H9 (cell line): ENCODE measurements at regions not wholly inside any gene's neighbourhood (a gene's known extent, or its start where the extent isn't known, plus 50 kb on each side); places are given as distances from the start of the nearest gene placed in this dataset.

Experiments used
- DNase-seq: peaks from one replicate; pipeline ENCODE4 v3.0.0-alpha.2; 2017
- H2AFZ ChIP-seq: one replicate; pipeline ENCODE4 v1.6.1; 2013; ENCODE audit warnings: mild to moderate bottlenecking, low read length, control low read depth, moderate library complexity
- H2AK5ac ChIP-seq: 2 replicates; pipeline ENCODE4 v1.6.1; 2013; ENCODE audit warnings: low read length, control low read depth, mixed read lengths; ENCODE audit not compliant: insufficient read length
- H2BK120ac ChIP-seq: one replicate; pipeline ENCODE4 v1.6.1; 2013; ENCODE audit warnings: low read depth, mild to moderate bottlenecking, low read length, control low read depth, inconsistent platforms; ENCODE audit not compliant: poor library complexity, severe bottlenecking
- H2BK12ac ChIP-seq: 2 replicates; pipeline ENCODE4 v1.6.1; 2013; ENCODE audit warnings: low read length, control low read depth, mixed read lengths, low read depth; ENCODE audit not compliant: insufficient read length
- H2BK15ac ChIP-seq: 2 replicates; pipeline ENCODE4 v1.6.1; 2013; ENCODE audit warnings: low read depth, low read length, control low read depth
- H2BK20ac ChIP-seq: one replicate; pipeline ENCODE4 v1.6.1; 2013; ENCODE audit warnings: low read depth, mild to moderate bottlenecking, low read length, control low read depth, inconsistent platforms; ENCODE audit not compliant: poor library complexity, severe bottlenecking
- H2BK5ac ChIP-seq: 2 replicates; pipeline ENCODE4 v1.6.1; 2013; ENCODE audit warnings: low read length, control low read depth, mixed read lengths; ENCODE audit not compliant: insufficient read length
- H3K14ac ChIP-seq: 2 replicates; pipeline ENCODE4 v1.6.1; 2013; ENCODE audit warnings: low read length, control low read depth; ENCODE audit not compliant: insufficient read depth
- H3K18ac ChIP-seq: 2 replicates; pipeline ENCODE4 v1.6.1; 2013; ENCODE audit warnings: low read depth, mild to moderate bottlenecking, mixed read lengths, low read length, control low read depth; ENCODE audit not compliant: insufficient read length
- H3K23ac ChIP-seq: 2 replicates; pipeline ENCODE4 v1.6.1; 2013; ENCODE audit warnings: low read length, control low read depth, mixed read lengths, low read depth; ENCODE audit not compliant: insufficient read length
- H3K23me2 ChIP-seq: 2 replicates; pipeline ENCODE4 v1.6.1; 2013; ENCODE audit warnings: low read depth, mild to moderate bottlenecking, mixed read lengths, low read length, control low read depth; ENCODE audit not compliant: insufficient read length, poor library complexity, severe bottlenecking
- H3K27ac ChIP-seq: 2 replicates; pipeline ENCODE4 v1.5.1; 2013; ENCODE audit warnings: low read length, control low read depth, mixed read lengths, low read depth; ENCODE audit not compliant: insufficient read length
- H3K27me3 ChIP-seq: 2 replicates; pipeline ENCODE4 v1.6.1; 2013; ENCODE audit warnings: low read length, control low read depth, inconsistent platforms; ENCODE audit not compliant: insufficient read depth
- H3K4ac ChIP-seq: 2 replicates; pipeline ENCODE4 v1.6.1; 2013; ENCODE audit warnings: low read depth, mild to moderate bottlenecking, control low read depth, inconsistent platforms, low read length, moderate library complexity
- H3K4me1 ChIP-seq: 2 replicates; pipeline ENCODE4 v1.6.1; 2013; ENCODE audit warnings: low read length, control low read depth, inconsistent platforms; ENCODE audit not compliant: insufficient read depth
- H3K4me2 ChIP-seq: 2 replicates; pipeline ENCODE4 v1.6.1; 2013; ENCODE audit warnings: low read length, control low read depth, mixed read lengths; ENCODE audit not compliant: insufficient read length, insufficient read depth
- H3K56ac ChIP-seq: 2 replicates; pipeline ENCODE4 v1.6.1; 2013; ENCODE audit warnings: low read depth, mild to moderate bottlenecking, mixed read lengths, low read length, control low read depth; ENCODE audit not compliant: insufficient read length
- H3K79me1 ChIP-seq: 2 replicates; pipeline ENCODE4 v1.6.1; 2013; ENCODE audit warnings: low read depth, mild to moderate bottlenecking, moderate library complexity, low read length, control low read depth, inconsistent platforms; ENCODE audit not compliant: insufficient read depth, poor library complexity, severe bottlenecking
- H3K79me2 ChIP-seq: 2 replicates; pipeline ENCODE4 v1.6.1; 2013; ENCODE audit warnings: low read length, control low read depth, inconsistent platforms; ENCODE audit not compliant: insufficient read depth
- H3K9ac ChIP-seq: 2 replicates; pipeline ENCODE4 v1.6.1; 2013; ENCODE audit warnings: low read length, control low read depth, mixed read lengths; ENCODE audit not compliant: insufficient read length; ENCODE audit errors: extremely low read depth
- H3K9me3 ChIP-seq: one replicate; pipeline ENCODE4 v1.6.1; 2013; ENCODE audit warnings: low read depth, low read length, inconsistent platforms; ENCODE audit not compliant: control insufficient read depth
- H3T11ph ChIP-seq: one replicate; pipeline ENCODE4 v1.6.1; 2013; ENCODE audit warnings: mild to moderate bottlenecking, low read length, control low read depth, inconsistent platforms
- H4K20me1 ChIP-seq: one replicate; pipeline ENCODE4 v1.6.1; 2013; ENCODE audit not compliant: control insufficient read depth, insufficient read length, insufficient read depth
- H4K5ac ChIP-seq: 2 replicates; pipeline ENCODE4 v1.6.1; 2013; ENCODE audit warnings: low read depth, mild to moderate bottlenecking, mixed read lengths, low read length, control low read depth; ENCODE audit not compliant: insufficient read length
- H4K8ac ChIP-seq: replicated peaks from 2 replicates; pipeline ENCODE4 v1.6.1; 2013; ENCODE audit warnings: low read length, control low read depth, mixed read lengths, low read depth; ENCODE audit not compliant: insufficient read length
- H4K91ac ChIP-seq: 2 replicates; pipeline ENCODE4 v1.6.1; 2013; ENCODE audit warnings: low read depth, mild to moderate bottlenecking, moderate library complexity, mixed read lengths, low read length, control low read depth; ENCODE audit not compliant: insufficient read length
- H3K27ac Mint-ChIP-seq, 3 experiments: 2 replicates in 2 of 3; 3 replicates in 1 of 3; pipeline ENCODE4 v1.8.0; 2020 to 2021; ENCODE audit warnings: mixed read lengths in 3 of 3, mild to moderate bottlenecking in 1 of 3, moderate library complexity in 1 of 3
- H3K27me3 Mint-ChIP-seq: 2 replicates; pipeline ENCODE4 v1.8.0; 2021; ENCODE audit warnings: low read depth, mild to moderate bottlenecking, moderate library complexity, mixed read lengths
- H3K36me3 Mint-ChIP-seq, 3 experiments: 2 replicates in 2 of 3; 3 replicates in 1 of 3; pipeline ENCODE4 v1.8.0; 2020 to 2021; ENCODE audit warnings: low read depth in 3 of 3, mixed read lengths in 3 of 3; ENCODE audit not compliant: insufficient read depth in 1 of 3
- H3K4me1 Mint-ChIP-seq, 2 experiments: 2 replicates each; pipeline ENCODE4 v1.8.0; 2020; ENCODE audit warnings: mixed read lengths in 2 of 2
- H3K4me3 Mint-ChIP-seq, 2 experiments: 2 replicates in 1 of 2; 3 replicates in 1 of 2; pipeline ENCODE4 v1.8.0; 2020 to 2021; ENCODE audit warnings: mild to moderate bottlenecking in 2 of 2, mixed read lengths in 2 of 2, moderate library complexity in 1 of 2
- H3K9me3 Mint-ChIP-seq, 2 experiments: 2 replicates in 1 of 2; 3 replicates in 1 of 2; pipeline ENCODE4 v1.8.0; 2020; ENCODE audit warnings: mild to moderate bottlenecking in 2 of 2, mixed read lengths in 2 of 2, moderate library complexity in 1 of 2
- WGBS: extraction: QIAGEN DNeasy Blood & Tissue Kit; methylation state at CpG from one replicate; pipeline ENCODE4 v1.1.7; 2013; ENCODE audit warnings: missing lambda C conversion rate, low lambda C conversion rate, mixed read lengths; ENCODE audit not compliant: insufficient read length; ENCODE audit errors: extremely low coverage; 5-methylcytosine and 5-hydroxymethylcytosine counted together
- TF ChIP-seq, protein P1 (sequence below): fragments of 200-600 bp; sonication (generic); conservative IDR thresholded peaks from 3 replicates; pipeline ENCODE4 v1.8.0; 2021; ENCODE audit warnings: antibody characterized with exemption, mild to moderate bottlenecking

GRCh38 chr6:169332250-169332649 lies 78.6 kb upstream of the THBS2 start:
- H3K4me1 Mint-ChIP-seq: peaks cover 6 to 18% of the 10 kb centered on the region in 2 experiments

More at GRCh38 chr6:169332250-169332649, 78.6 kb upstream of the THBS2 start:
- Histone ChIP-seq H2AFZ (no peak overlapping the region), H4K5ac (no peak overlapping the region), H2BK5ac (no peak overlapping the region), H2AK5ac (no peak overlapping the region), H3T11ph (no peak overlapping the region), H3K9ac (no peak overlapping the region), H3K79me1 (no peaks in the 10 kb centered on the region), H3K4me2 (no peak overlapping the region), H4K91ac (no peak overlapping the region), H2BK12ac (no peak overlapping the region), H3K9me3 (no peaks in the 10 kb centered on the region), H3K23me2 (no peaks in the 10 kb centered on the region), H2BK20ac (no peak overlapping the region), H3K18ac (no peak overlapping the region), H3K79me2 (no peaks in the 10 kb centered on the region), H3K23ac (no peak overlapping the region), H3K14ac (no peak overlapping the region), H2BK120ac (no peak overlapping the region), H2BK15ac (no peak overlapping the region), H3K27me3 (no peaks in the 10 kb centered on the region), H3K56ac (no peak overlapping the region), H3K4me1 (no peaks in the 10 kb centered on the region), H4K20me1 (no peaks in the 10 kb centered on the region), H3K27ac (no peak overlapping the region), H4K8ac (no peak overlapping the region), H3K4ac (no peak overlapping the region)
- TF ChIP-seq, protein P1, sequence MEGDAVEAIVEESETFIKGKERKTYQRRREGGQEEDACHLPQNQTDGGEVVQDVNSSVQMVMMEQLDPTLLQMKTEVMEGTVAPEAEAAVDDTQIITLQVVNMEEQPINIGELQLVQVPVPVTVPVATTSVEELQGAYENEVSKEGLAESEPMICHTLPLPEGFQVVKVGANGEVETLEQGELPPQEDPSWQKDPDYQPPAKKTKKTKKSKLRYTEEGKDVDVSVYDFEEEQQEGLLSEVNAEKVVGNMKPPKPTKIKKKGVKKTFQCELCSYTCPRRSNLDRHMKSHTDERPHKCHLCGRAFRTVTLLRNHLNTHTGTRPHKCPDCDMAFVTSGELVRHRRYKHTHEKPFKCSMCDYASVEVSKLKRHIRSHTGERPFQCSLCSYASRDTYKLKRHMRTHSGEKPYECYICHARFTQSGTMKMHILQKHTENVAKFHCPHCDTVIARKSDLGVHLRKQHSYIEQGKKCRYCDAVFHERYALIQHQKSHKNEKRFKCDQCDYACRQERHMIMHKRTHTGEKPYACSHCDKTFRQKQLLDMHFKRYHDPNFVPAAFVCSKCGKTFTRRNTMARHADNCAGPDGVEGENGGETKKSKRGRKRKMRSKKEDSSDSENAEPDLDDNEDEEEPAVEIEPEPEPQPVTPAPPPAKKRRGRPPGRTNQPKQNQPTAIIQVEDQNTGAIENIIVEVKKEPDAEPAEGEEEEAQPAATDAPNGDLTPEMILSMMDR: no peak
- H3K36me3 Mint-ChIP-seq: no peaks in the 10 kb centered on the region
- no peaks in the 10 kb centered on the region for H3K9me3 Mint-ChIP-seq
- DNase-seq: no peak
- no peak overlapping the region for H3K27ac Mint-ChIP-seq
- WGBS: no CpG with 5 or more reads among the region's 10 CpGs
- no peak overlapping the region for H3K4me3 Mint-ChIP-seq
- no peaks in the 10 kb centered on the region for H3K27me3 Mint-ChIP-seq
